Left lung (tissue), 4 donors: ENCODE measurements at regions not wholly inside any gene's neighbourhood (a gene's known extent, or its start where the extent isn't known, plus 50 kb on each side); places are given as distances from the start of the nearest gene placed in this dataset.
"Not testable (repeated sequence)": the region's sequence is repeated elsewhere in the genome, so short reads cannot be mapped to it uniquely, and the experiment has no call there.

Experiments used
- ATAC-seq: fragments of 200-7000 bp; cut with Tn5 transposase; one replicate; pipeline ENCODE4 v1.9.1; 2020; ENCODE audit warnings: moderate library complexity
- DNase-seq, 4 donors: peaks; one replicate each; pipeline ENCODE4 v3.0.0-alpha.2; 2013 to 2020
- H3K27ac ChIP-seq, 2 donors: fragments of 200-600 bp; sonication (generic) in 1 of 2; one replicate each; pipeline versions ENCODE4 v1.5.0 to v1.8.0; 2020 to 2021
- H3K27me3 ChIP-seq, 2 donors: fragments of 200-600 bp; sonication (generic) in 1 of 2; one replicate each; pipeline versions ENCODE4 v1.5.0 to v1.8.0; 2020 to 2021
- H3K36me3 ChIP-seq, 2 donors: fragments of 200-600 bp; sonication (generic) in 1 of 2; one replicate each; pipeline versions ENCODE4 v1.5.0 to v1.8.0; 2020 to 2021
- H3K4me1 ChIP-seq, 2 donors: fragments of 200-600 bp; one replicate each; pipeline ENCODE4 v1.8.0; 2021
- H3K4me3 ChIP-seq, 2 donors: fragments of 200-600 bp; sonication (generic) in 1 of 2; one replicate each; pipeline versions ENCODE4 v1.5.0 to v1.8.0; 2020 to 2021; ENCODE audit warnings: mild to moderate bottlenecking in 1 of 2
- H3K9me3 ChIP-seq, 2 donors: fragments of 200-600 bp; sonication (generic) in 1 of 2; one replicate each; pipeline versions ENCODE4 v1.5.0 to v1.8.0; 2020 to 2021
- intact Hi-C, 2 donors: fragments of 100-400 bp; cut with DNase I; formaldehyde crosslinking; loops; one replicate each; pipeline versions ENCODE4 v1.11.2 to v1.14.2; 2022
- TF ChIP-seq, protein P1 (sequence below), 2 donors: fragments of 200-600 bp; sonication (generic) in 1 of 2; IDR thresholded peaks; one replicate each; pipeline versions ENCODE4 v1.5.0 to v1.8.0; 2021; ENCODE audit warnings: antibody characterized with exemption in 2 of 2
- donor health status: DM: no; HTN: yes; CAD: no.
- donor health status: DM: no; HTN: no; CAD: no.

DNA sequence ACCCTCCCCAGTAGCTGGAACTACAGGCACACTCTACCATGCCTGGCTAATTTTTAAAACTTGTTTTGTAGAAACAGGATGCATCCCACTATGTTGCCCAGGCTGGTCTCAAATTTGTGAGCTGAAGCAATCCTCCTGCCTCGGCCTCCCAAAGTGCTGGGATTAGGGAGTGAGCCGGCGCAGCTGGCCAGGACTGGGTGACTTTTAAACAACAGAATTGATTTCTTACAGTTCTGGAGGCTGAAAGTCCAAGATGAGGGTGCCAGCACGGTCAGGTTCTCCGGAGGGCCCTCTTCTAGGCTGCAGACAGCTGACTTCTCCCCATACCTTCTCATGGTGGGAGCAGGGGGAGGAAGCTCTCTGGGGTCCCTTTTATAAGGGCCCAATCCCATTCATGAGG lies 75.2 kb upstream of the CHST15 start:
- intact Hi-C loops = no loop called here
- H3K36me3 ChIP-seq = no peaks in the 10 kb centered on the region
- TF ChIP-seq, protein P1, sequence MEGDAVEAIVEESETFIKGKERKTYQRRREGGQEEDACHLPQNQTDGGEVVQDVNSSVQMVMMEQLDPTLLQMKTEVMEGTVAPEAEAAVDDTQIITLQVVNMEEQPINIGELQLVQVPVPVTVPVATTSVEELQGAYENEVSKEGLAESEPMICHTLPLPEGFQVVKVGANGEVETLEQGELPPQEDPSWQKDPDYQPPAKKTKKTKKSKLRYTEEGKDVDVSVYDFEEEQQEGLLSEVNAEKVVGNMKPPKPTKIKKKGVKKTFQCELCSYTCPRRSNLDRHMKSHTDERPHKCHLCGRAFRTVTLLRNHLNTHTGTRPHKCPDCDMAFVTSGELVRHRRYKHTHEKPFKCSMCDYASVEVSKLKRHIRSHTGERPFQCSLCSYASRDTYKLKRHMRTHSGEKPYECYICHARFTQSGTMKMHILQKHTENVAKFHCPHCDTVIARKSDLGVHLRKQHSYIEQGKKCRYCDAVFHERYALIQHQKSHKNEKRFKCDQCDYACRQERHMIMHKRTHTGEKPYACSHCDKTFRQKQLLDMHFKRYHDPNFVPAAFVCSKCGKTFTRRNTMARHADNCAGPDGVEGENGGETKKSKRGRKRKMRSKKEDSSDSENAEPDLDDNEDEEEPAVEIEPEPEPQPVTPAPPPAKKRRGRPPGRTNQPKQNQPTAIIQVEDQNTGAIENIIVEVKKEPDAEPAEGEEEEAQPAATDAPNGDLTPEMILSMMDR (IDR thresholded peaks at IDR 0.05) = no peak
- DNase-seq (no peak), ATAC-seq (no peak)
- no peak overlapping the region for H3K4me3 ChIP-seq
- H3K27ac ChIP-seq = no peak overlapping the region
- H3K9me3 ChIP-seq = no peaks in the 10 kb centered on the region
- no peaks in the 10 kb centered on the region for H3K4me1 ChIP-seq
- H3K27me3 ChIP-seq = no peaks in the 10 kb centered on the region

- H3K4me3 ChIP-seq, intact Hi-C loops, H3K36me3 ChIP-seq, H3K27ac ChIP-seq, H3K4me1 ChIP-seq, H3K27me3 ChIP-seq, ATAC-seq, DNase-seq, H3K9me3 ChIP-seq: not testable (repeated sequence)
Measured at GRCh38 chr10:124167925-124168324, 74.5 kb upstream of the CHST15 start.

GRCh38 chr10:124166431-124167125 lies 73.2 kb upstream of the CHST15 start:
- Histone ChIP-seq H3K9me3 (no peaks in the 10 kb centered on the region), H3K27ac (no peak overlapping the region), H3K27me3 (no peaks in the 10 kb centered on the region), H3K36me3 (no peaks in the 10 kb centered on the region), H3K4me3 (no peak overlapping the region), H3K4me1 (no peaks in the 10 kb centered on the region)
- no peak for DNase-seq
- TF ChIP-seq, protein P1 (IDR thresholded peaks at IDR 0.05) = no peak
- no peak for ATAC-seq
- intact Hi-C loops = no loop called here

- DNase-seq (no peak), ATAC-seq (no peak)
- no peaks in the 10 kb centered on the region for H3K36me3 ChIP-seq
Measured at GRCh38 chr10:124165827-124166226, 72.4 kb upstream of the CHST15 start.

GRCh38 chr10:124165311-124165710 lies 71.9 kb upstream of the CHST15 start:
- TF ChIP-seq, protein P1 (IDR thresholded peaks at IDR 0.05) = no peak
- H3K4me3 ChIP-seq = no peak overlapping the region
- H3K27me3 ChIP-seq = peaks cover 0 to 3% of the 10 kb centered on the region in 2 donors
- no peaks in the 10 kb centered on the region for H3K4me1 ChIP-seq
- DNase-seq (no peak), ATAC-seq (no peak)
- H3K27ac ChIP-seq = no peak overlapping the region
- H3K36me3 ChIP-seq = no peaks in the 10 kb centered on the region
- H3K9me3 ChIP-seq = no peaks in the 10 kb centered on the region
- intact Hi-C loops = no loop called here

More at GRCh38 chr10:124165827-124166226, 72.4 kb upstream of the CHST15 start:
- no peak overlapping the region for H3K27ac ChIP-seq
- H3K9me3 ChIP-seq = no peaks in the 10 kb centered on the region
- TF ChIP-seq, protein P1 (IDR thresholded peaks at IDR 0.05) = no peak
- intact Hi-C loops = no loop called here
- H3K4me1 ChIP-seq = no peaks in the 10 kb centered on the region
- H3K4me3 ChIP-seq = no peak overlapping the region
- no peaks in the 10 kb centered on the region for H3K27me3 ChIP-seq

DNA sequence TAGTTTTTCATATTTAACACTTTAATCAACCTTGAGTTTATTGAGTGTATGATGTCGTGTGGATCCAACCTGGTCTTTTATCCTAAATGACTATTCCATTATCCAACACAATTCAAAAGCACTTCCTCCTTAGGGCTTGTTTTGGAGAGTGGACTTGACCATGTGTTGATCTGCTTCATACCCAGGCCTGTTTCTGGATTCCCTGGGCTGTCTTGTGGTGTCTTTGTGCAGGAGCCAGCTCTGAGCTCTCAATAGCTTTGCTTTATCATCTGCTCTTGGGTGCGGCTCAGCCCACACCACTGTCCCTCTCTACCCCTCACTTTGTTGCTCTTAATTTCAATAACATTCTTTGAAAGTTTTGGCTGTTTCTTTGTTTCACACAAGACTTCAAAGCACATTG lies 70.9 kb upstream of the CHST15 start:
- Histone ChIP-seq H3K36me3 (no peaks in the 10 kb centered on the region), H3K27ac (no peak overlapping the region), H3K4me1 (no peaks in the 10 kb centered on the region), H3K4me3 (no peak overlapping the region), H3K9me3 (no peaks in the 10 kb centered on the region), H3K27me3 (peaks cover 0 to 12% of the 10 kb centered on the region in 2 donors)
- intact Hi-C loops = no loop called here
- TF ChIP-seq, protein P1 (IDR thresholded peaks at IDR 0.05) = no peak
- DNase-seq = no peak
- no peak for ATAC-seq
